Activated CD4-positive, alpha-beta T cell treated with anti-CD3 and anti-CD28 coated beads for 36 hours (primary cell): ENCODE measurements at regions not wholly inside any gene's neighbourhood (a gene's known extent, or its start where the extent isn't known, plus 50 kb on each side); places are given as distances from the start of the nearest gene placed in this dataset.
"Not testable (repeated sequence)": the region's sequence is repeated elsewhere in the genome, so short reads cannot be mapped to it uniquely, and the experiment has no call there.

Experiments
- ATAC-seq: fragments of 200-7000 bp; cut with Tn5 transposase; one replicate; pipeline ENCODE4 v1.10.0; 2021; ENCODE audit warnings: mild to moderate bottlenecking, moderate library complexity
- CTCF ChIA-PET: fragments of 350-600 bp; sonication (Branson Sonifier 250); formaldehyde crosslinking; loops from one replicate; lab custom pipeline; 2021; ENCODE audit warnings: antibody characterized with exemption; lab: Charles Lee
- POLR2A ChIA-PET: fragments of 350-600 bp; sonication (Branson Sonifier 250); formaldehyde crosslinking; loops from one replicate; lab custom pipeline; 2021; ENCODE audit warnings: antibody characterized with exemption, inconsistent platforms; lab: Charles Lee
- DNase-seq: peaks from one replicate; pipeline ENCODE4 v3.0.0-alpha.2; 2020
- H3K27ac Mint-ChIP-seq: one replicate; pipeline ENCODE4 v1.8.0; 2021; ENCODE audit warnings: mixed read lengths
- H3K27me3 Mint-ChIP-seq: one replicate; pipeline ENCODE4 v1.8.0; 2021; ENCODE audit warnings: mixed read lengths
- H3K36me3 Mint-ChIP-seq: one replicate; pipeline ENCODE4 v1.8.0; 2021; ENCODE audit warnings: low read depth, mixed read lengths
- H3K4me1 Mint-ChIP-seq: one replicate; pipeline ENCODE4 v1.8.0; 2021; ENCODE audit warnings: mixed read lengths
- H3K4me3 Mint-ChIP-seq: one replicate; pipeline ENCODE4 v1.8.0; 2021; ENCODE audit warnings: mild to moderate bottlenecking, moderate library complexity, mixed read lengths
- H3K9me3 Mint-ChIP-seq: one replicate; pipeline ENCODE4 v1.8.0; 2021; ENCODE audit warnings: low read depth, mixed read lengths
- intact Hi-C, 2 experiments: fragments of 100-400 bp; cut with DNase I in 1 of 2; cut with micrococcal nuclease in 1 of 2; formaldehyde crosslinking; loops; one replicate each; pipeline versions ENCODE4 v1.14.2 to v1.15.1; 2022 to 2024; cut with DNase I, micrococcal nuclease

- Mint-ChIP-seq H3K4me3 (no peak overlapping the region), H3K9me3 (peaks cover 7% of the 10 kb centered on the region), H3K4me1 (no peaks in the 10 kb centered on the region), H3K36me3 (no peaks in the 10 kb centered on the region), H3K27ac (no peak overlapping the region), H3K27me3 (peaks cover 29% of the 10 kb centered on the region)
- DNase-seq (no peak), ATAC-seq (no peak)
- POLR2A ChIA-PET: no interaction called here
- intact Hi-C loops: no loop called here
- CTCF ChIA-PET: no interaction called here
Measured at GRCh38 chr10:118874171-118874570, 119.4 kb upstream of the CACUL1 start.

GRCh38 chr10:118875087-118875486, 120.3 kb upstream of the CACUL1 start:
- Mint-ChIP-seq H3K27ac (no peak overlapping the region), H3K27me3 (peaks cover 29% of the 10 kb centered on the region), H3K4me3 (no peak overlapping the region), H3K36me3 (no peaks in the 10 kb centered on the region), H3K4me1 (no peaks in the 10 kb centered on the region), H3K9me3 (peaks cover 7% of the 10 kb centered on the region)
- ATAC-seq (no peak), DNase-seq (no peak)
- CTCF ChIA-PET: no interaction called here
- intact Hi-C loops: no loop called here
- POLR2A ChIA-PET: no interaction called here

- Mint-ChIP-seq H3K27ac (no peak overlapping the region), H3K4me1 (no peaks in the 10 kb centered on the region), H3K27me3 (peaks cover 5% of the 10 kb centered on the region), H3K4me3 (no peak overlapping the region), H3K9me3 (peaks cover 2% of the 10 kb centered on the region), H3K36me3 (no peaks in the 10 kb centered on the region)
- ChIA-PET CTCF (no interaction called here), POLR2A (no interaction called here)
- ATAC-seq (no peak), DNase-seq (no peak)
- intact Hi-C loops: no loop called here
Measured at GRCh38 chr10:118882741-118883140, 128.0 kb upstream of the CACUL1 start.

- DNase-seq: no peak
- peaks cover 4% of the 10 kb centered on the region for H3K9me3 Mint-ChIP-seq
- CTCF ChIA-PET: no interaction called here
Measured at GRCh38 chr10:118892255-118892654, 137.3 kb upstream of the NANOS1 start.

GRCh38 chr10:118894891-118895290, 134.6 kb upstream of the NANOS1 start:
- intact Hi-C loops, H3K4me3 Mint-ChIP-seq, H3K27me3 Mint-ChIP-seq, H3K4me1 Mint-ChIP-seq, CTCF ChIA-PET, ATAC-seq, H3K27ac Mint-ChIP-seq, H3K9me3 Mint-ChIP-seq, DNase-seq, POLR2A ChIA-PET, H3K36me3 Mint-ChIP-seq: not testable (repeated sequence)

More at GRCh38 chr10:118892255-118892654, 137.3 kb upstream of the NANOS1 start:
- no peak for ATAC-seq
- POLR2A ChIA-PET: no interaction called here
- Mint-ChIP-seq H3K27ac (no peak overlapping the region), H3K27me3 (peaks cover 8% of the 10 kb centered on the region), H3K4me3 (no peak overlapping the region), H3K36me3 (no peaks in the 10 kb centered on the region), H3K4me1 (no peaks in the 10 kb centered on the region)
- intact Hi-C loops: no loop called here

GRCh38 chr10:118900617-118901016, 128.9 kb upstream of the NANOS1 start:
- no peaks in the 10 kb centered on the region for H3K4me1 Mint-ChIP-seq
- DNase-seq (no peak), ATAC-seq (no peak)
- no peak overlapping the region for H3K4me3 Mint-ChIP-seq
- CTCF ChIA-PET: no interaction called here
- no peak overlapping the region for H3K27ac Mint-ChIP-seq
- H3K36me3 Mint-ChIP-seq: no peaks in the 10 kb centered on the region
- POLR2A ChIA-PET: no interaction called here
- H3K27me3 Mint-ChIP-seq: peaks cover 6% of the 10 kb centered on the region
- intact Hi-C loops: no loop called here
- no peaks in the 10 kb centered on the region for H3K9me3 Mint-ChIP-seq

- ATAC-seq: no peak
- no peak for DNase-seq
- H3K27me3 Mint-ChIP-seq: peaks cover 6% of the 10 kb centered on the region
- H3K4me3 Mint-ChIP-seq: no peak overlapping the region
- no peaks in the 10 kb centered on the region for H3K36me3 Mint-ChIP-seq
- CTCF ChIA-PET: no interaction called here
- H3K4me1 Mint-ChIP-seq: no peaks in the 10 kb centered on the region
- no peak overlapping the region for H3K27ac Mint-ChIP-seq
- H3K9me3 Mint-ChIP-seq: no peaks in the 10 kb centered on the region
- intact Hi-C loops: no loop called here
- POLR2A ChIA-PET: no interaction called here
Measured at GRCh38 chr10:118901380-118901779, 128.1 kb upstream of the NANOS1 start.

GRCh38 chr10:118901906-118902305, 127.6 kb upstream of the NANOS1 start:
- H3K9me3 Mint-ChIP-seq: no peaks in the 10 kb centered on the region

GRCh38 chr10:118902656-118903055, 126.9 kb upstream of the NANOS1 start:
- H3K4me1 Mint-ChIP-seq, H3K36me3 Mint-ChIP-seq, intact Hi-C loops, CTCF ChIA-PET, H3K27ac Mint-ChIP-seq, H3K27me3 Mint-ChIP-seq, H3K4me3 Mint-ChIP-seq, POLR2A ChIA-PET, DNase-seq, ATAC-seq, H3K9me3 Mint-ChIP-seq: not testable (repeated sequence)

More at GRCh38 chr10:118901906-118902305, 127.6 kb upstream of the NANOS1 start:
- Mint-ChIP-seq H3K4me3 (no peak overlapping the region), H3K4me1 (no peaks in the 10 kb centered on the region), H3K36me3 (no peaks in the 10 kb centered on the region), H3K27me3 (peaks cover 6% of the 10 kb centered on the region), H3K27ac (no peak overlapping the region)
- ChIA-PET CTCF (no interaction called here), POLR2A (no interaction called here)
- intact Hi-C loops: no loop called here
- ATAC-seq (no peak), DNase-seq (no peak)

- Mint-ChIP-seq H3K9me3 (no peaks in the 10 kb centered on the region), H3K4me3 (no peak overlapping the region), H3K27ac (no peak overlapping the region), H3K27me3 (peaks cover 6% of the 10 kb centered on the region), H3K36me3 (no peaks in the 10 kb centered on the region), H3K4me1 (no peaks in the 10 kb centered on the region)
- DNase-seq (no peak), ATAC-seq (no peak)
- intact Hi-C loops: no loop called here
- ChIA-PET POLR2A (no interaction called here), CTCF (no interaction called here)
Measured at GRCh38 chr10:118903251-118903650, 126.3 kb upstream of the NANOS1 start.

GRCh38 chr10:118903691-118904090, 125.8 kb upstream of the NANOS1 start:
- no peaks in the 10 kb centered on the region for H3K36me3 Mint-ChIP-seq
- intact Hi-C loops: no loop called here
- H3K4me3 Mint-ChIP-seq: no peak overlapping the region
- peaks cover 6% of the 10 kb centered on the region for H3K27me3 Mint-ChIP-seq
- DNase-seq (no peak), ATAC-seq (no peak)
- ChIA-PET CTCF (interaction anchor here (0.6 kb wide), 2 partner anchors 103 to 236 kb away, joined by 4 to 5 read pairs; no protein-coding TSS in a partner anchor), POLR2A (no interaction called here)
- H3K9me3 Mint-ChIP-seq: no peaks in the 10 kb centered on the region
- no peaks in the 10 kb centered on the region for H3K4me1 Mint-ChIP-seq
- H3K27ac Mint-ChIP-seq: no peak overlapping the region

- CTCF ChIA-PET: interaction anchor here (0.6 kb wide), 3 partner anchors 65 to 237 kb away, joined by 3 to 5 read pairs (median 4); no protein-coding TSS in a partner anchor
- H3K27ac Mint-ChIP-seq: no peak overlapping the region
- POLR2A ChIA-PET: no interaction called here
- DNase-seq: no peak
- no peaks in the 10 kb centered on the region for H3K9me3 Mint-ChIP-seq
- H3K4me3 Mint-ChIP-seq: no peak overlapping the region
- H3K4me1 Mint-ChIP-seq: no peaks in the 10 kb centered on the region
- ATAC-seq: no peak
- H3K36me3 Mint-ChIP-seq: no peaks in the 10 kb centered on the region
- intact Hi-C loops: no loop called here
- peaks cover 6% of the 10 kb centered on the region for H3K27me3 Mint-ChIP-seq
Measured at GRCh38 chr10:118904286-118904685, 125.2 kb upstream of the NANOS1 start.

- Mint-ChIP-seq H3K4me3 (no peak overlapping the region), H3K36me3 (no peaks in the 10 kb centered on the region), H3K4me1 (no peaks in the 10 kb centered on the region), H3K27ac (no peak overlapping the region), H3K27me3 (peaks cover 6% of the 10 kb centered on the region), H3K9me3 (no peaks in the 10 kb centered on the region)
- intact Hi-C loops: no loop called here
- DNase-seq (no peak), ATAC-seq (no peak)
- ChIA-PET CTCF (no interaction called here), POLR2A (no interaction called here)
Measured at GRCh38 chr10:118907051-118907450, 122.5 kb upstream of the NANOS1 start.
